OCI-LY3 (cell line): ENCODE measurements at regions not wholly inside any gene's neighbourhood (a gene's known extent, or its start where the extent isn't known, plus 50 kb on each side); places are given as distances from the start of the nearest gene placed in this dataset.

ENCODE experiments used
- CTCF ChIP-seq: fragments of 200-600, 300-600 bp; sonication (generic); IDR thresholded peaks from 2 replicates; pipeline ENCODE4 v1.5.1; 2014; ENCODE audit warnings: antibody characterized with exemption, low read length, low read depth
- EZH2phosphoT487 ChIP-seq: fragments of 200-600 bp; shearing (Covaris generic); IDR thresholded peaks from 2 replicates; pipeline ENCODE4 v1.6.1; 2018; ENCODE audit warnings: antibody characterized with exemption, mixed run types, low read depth

GRCh38 chr12:88986056-88986455 lies 366.2 kb downstream of the DUSP6 start:
- TF ChIP-seq CTCF, result no peak
- TF ChIP-seq EZH2phosphoT487, result no peak
